H1 (cell line): ENCODE measurements at regions not wholly inside any gene's neighbourhood (a gene's known extent, or its start where the extent isn't known, plus 50 kb on each side); places are given as distances from the start of the nearest gene placed in this dataset.

Experiments
- CTCF ChIA-PET: fragments of 300-600 bp; sonication (Branson Sonifier 250); formaldehyde crosslinking; loops from one replicate; lab custom pipeline; 2021; ENCODE audit not compliant: partially characterized antibody; lab: Charles Lee
- POLR2A ChIA-PET: fragments of 300-600 bp; sonication (Branson Sonifier 250); formaldehyde crosslinking; loops from one replicate; lab custom pipeline; 2021; ENCODE audit warnings: inconsistent platforms; ENCODE audit not compliant: partially characterized antibody; lab: Charles Lee
- DNase-seq, 2 experiments: peaks; one replicate each; pipeline versions ENCODE4 v3.0.0 to v3.0.0-alpha.2; 2010 to 2022; ENCODE audit warnings: low spot score in 2 of 2, low read depth in 1 of 2, mixed read lengths in 1 of 2
- FAIRE-seq: peaks from 2 replicates; lab custom pipeline; 2011; peaks lifted over from hg19 to GRCh38; lab: Jason Lieb, UNC
- H2AFZ ChIP-seq: 2 replicates; pipeline ENCODE4 v1.8.1; 2012; ENCODE audit warnings: low read length, inconsistent platforms
- H2AK5ac ChIP-seq: 2 replicates; pipeline ENCODE4 v1.6.1; 2013; ENCODE audit warnings: low read depth, low read length
- H2BK120ac ChIP-seq: replicated peaks from 2 replicates; pipeline ENCODE3; 2013; ENCODE audit warnings: low read depth, low read length, inconsistent platforms
- H2BK12ac ChIP-seq: 2 replicates; pipeline ENCODE4 v1.6.1; 2013; ENCODE audit warnings: low read depth, low read length
- H2BK15ac ChIP-seq: 2 replicates; pipeline ENCODE4 v1.6.1; 2013; ENCODE audit warnings: low read length
- H2BK20ac ChIP-seq: 2 replicates; pipeline ENCODE4 v1.6.1; 2013; ENCODE audit warnings: low read length
- H2BK5ac ChIP-seq: 2 replicates; pipeline ENCODE4 v1.6.1; 2013; ENCODE audit warnings: low read depth, low read length
- H3K14ac ChIP-seq: 2 replicates; pipeline ENCODE4 v1.6.1; 2013; ENCODE audit warnings: inconsistent platforms; ENCODE audit not compliant: insufficient read length
- H3K18ac ChIP-seq: 2 replicates; pipeline ENCODE4 v1.6.1; 2013; ENCODE audit warnings: low read length; ENCODE audit errors: extremely low read depth
- H3K23ac ChIP-seq: 2 replicates; pipeline ENCODE4 v1.6.1; 2013; ENCODE audit warnings: inconsistent platforms; ENCODE audit not compliant: insufficient read length
- H3K23me2 ChIP-seq: 2 replicates; pipeline ENCODE4 v1.6.1; 2013; ENCODE audit warnings: low read depth, low read length
- H3K27ac ChIP-seq: 2 replicates; pipeline ENCODE4 v1.6.1; 2011; ENCODE audit warnings: low read depth, low read length, inconsistent platforms
- H3K27me3 ChIP-seq, 4 experiments: replicated peaks in 1 of 4; 1 replicate in 1 of 4; 2 replicates in 3 of 4; pipeline versions ENCODE4 v1.6.1 to v1.8.1; 2011 to 2013; ENCODE audit warnings: low read length in 3 of 4, mild to moderate bottlenecking in 3 of 4, inconsistent platforms in 2 of 4, mixed read lengths in 2 of 4, moderate library complexity in 1 of 4; ENCODE audit not compliant: control insufficient read depth in 3 of 4, insufficient read depth in 3 of 4; ENCODE audit errors: extremely low read depth in 1 of 4
- H3K36me3 ChIP-seq, 4 experiments: 2 replicates each; pipeline versions ENCODE4 v1.6.1 to v1.8.1; 2011 to 2013; ENCODE audit warnings: mild to moderate bottlenecking in 4 of 4, low read length in 3 of 4, moderate library complexity in 2 of 4, control low read depth in 1 of 4, inconsistent platforms in 1 of 4; ENCODE audit not compliant: insufficient read depth in 4 of 4, control insufficient read depth in 2 of 4
- H3K4ac ChIP-seq: replicated peaks from 2 replicates; pipeline ENCODE3; 2013; ENCODE audit warnings: low read length, low read depth, mixed read lengths, inconsistent platforms; ENCODE audit not compliant: insufficient read length
- H3K4me1 ChIP-seq, 4 experiments: replicated peaks in 1 of 4; 1 replicate in 1 of 4; 2 replicates in 3 of 4; pipeline versions ENCODE4 v1.6.1 to v1.8.1; 2011 to 2013; ENCODE audit warnings: low read length in 3 of 4, inconsistent platforms in 2 of 4, mixed read lengths in 1 of 4; ENCODE audit not compliant: insufficient read depth in 4 of 4, control insufficient read depth in 3 of 4
- H3K4me2 ChIP-seq, 2 experiments: 2 replicates each; pipeline versions ENCODE4 v1.6.1 to v1.8.1; 2011 to 2013; ENCODE audit warnings: low read depth in 2 of 2, low read length in 2 of 2, control low read depth in 1 of 2, inconsistent platforms in 1 of 2, mild to moderate bottlenecking in 1 of 2; ENCODE audit not compliant: insufficient read depth in 1 of 2
- H3K4me3 ChIP-seq, 4 experiments: fragments of 200-600, 300-600 bp in 1 of 4; sonication (generic), shearing (Covaris generic), sonication (Bioruptor Twin) in 1 of 4; 2 replicates each; pipeline versions ENCODE4 v1.5.1 to v1.8.1; 2011 to 2016; ENCODE audit warnings: low read length in 4 of 4, low read depth in 3 of 4, control low read depth in 2 of 4, inconsistent platforms in 2 of 4, mild to moderate bottlenecking in 2 of 4, mixed read lengths in 1 of 4, moderate library complexity in 1 of 4; ENCODE audit not compliant: insufficient read depth in 2 of 4; ENCODE audit errors: extremely low read depth in 1 of 4
- H3K56ac ChIP-seq: replicated peaks from 2 replicates; pipeline ENCODE3; 2013; ENCODE audit warnings: low read depth, mild to moderate bottlenecking, mixed read lengths, low read length, inconsistent platforms; ENCODE audit not compliant: insufficient read length
- H3K79me1 ChIP-seq: 2 replicates; pipeline ENCODE4 v1.6.1; 2013; ENCODE audit warnings: low read depth, low read length, control low read depth
- H3K79me2 ChIP-seq, 2 experiments: 2 replicates each; pipeline versions ENCODE4 v1.6.1 to v1.8.1; 2012 to 2013; ENCODE audit warnings: low read length in 2 of 2, mild to moderate bottlenecking in 2 of 2, inconsistent platforms in 1 of 2; ENCODE audit not compliant: insufficient read depth in 2 of 2, control insufficient read depth in 1 of 2
- H3K9ac ChIP-seq, 4 experiments: replicated peaks in 1 of 4; 1 replicate in 1 of 4; 2 replicates in 3 of 4; pipeline versions ENCODE4 v1.6.1 to v1.8.1; 2011 to 2013; ENCODE audit warnings: low read depth in 3 of 4, low read length in 3 of 4, control low read depth in 2 of 4, mild to moderate bottlenecking in 2 of 4, moderate library complexity in 2 of 4, inconsistent platforms in 1 of 4; ENCODE audit errors: extremely low read depth in 1 of 4
- H3K9me3 ChIP-seq, 2 experiments: 2 replicates each; pipeline versions ENCODE4 v1.6.1 to v1.8.1; 2012 to 2013; ENCODE audit warnings: mild to moderate bottlenecking in 2 of 2, moderate library complexity in 2 of 2, control low read depth in 1 of 2, inconsistent platforms in 1 of 2, low read depth in 1 of 2, low read length in 1 of 2, mixed read lengths in 1 of 2; ENCODE audit not compliant: insufficient read depth in 2 of 2
- H4K20me1 ChIP-seq, 2 experiments: replicated peaks in 1 of 2; 2 replicates each; pipeline versions ENCODE3 to v1.8.1; 2011 to 2013; ENCODE audit warnings: inconsistent platforms in 2 of 2, low read length in 2 of 2, mild to moderate bottlenecking in 1 of 2; ENCODE audit not compliant: insufficient read depth in 2 of 2, control insufficient read depth in 1 of 2
- H4K5ac ChIP-seq: 2 replicates; pipeline ENCODE4 v1.6.1; 2013; ENCODE audit warnings: low read length, low read depth, mixed read lengths, inconsistent platforms; ENCODE audit not compliant: insufficient read length
- H4K8ac ChIP-seq: 2 replicates; pipeline ENCODE4 v1.8.0; 2013; ENCODE audit warnings: mild to moderate bottlenecking, moderate library complexity, low read length, inconsistent platforms; ENCODE audit not compliant: insufficient read depth; ENCODE audit errors: extremely low read depth
- H4K91ac ChIP-seq: replicated peaks from 2 replicates; pipeline ENCODE3; 2013; ENCODE audit warnings: low read length, mixed read lengths, inconsistent platforms; ENCODE audit not compliant: insufficient read length
- HDAC2 ChIP-seq, 2 experiments: fragments of 300-600 bp in 1 of 2; sonication (generic) in 1 of 2; IDR thresholded peaks; 2 replicates each; pipeline ENCODE4 v1.6.1; 2011 to 2012; ENCODE audit warnings: low read depth in 2 of 2, low read length in 2 of 2, mild to moderate bottlenecking in 2 of 2, moderate library complexity in 2 of 2, borderline replicate concordance in 1 of 2, inconsistent platforms in 1 of 2
- RAD21 ChIP-seq, 2 experiments: IDR thresholded peaks in 1 of 2; conservative IDR thresholded peaks in 1 of 2; 2 replicates each; pipeline ENCODE4 v1.6.1; 2011; ENCODE audit warnings: low read depth in 2 of 2, low read length in 2 of 2, improper control_type of control experiment in 1 of 2, inconsistent platforms in 1 of 2, mild to moderate bottlenecking in 1 of 2, moderate library complexity in 1 of 2
- WGBS, 2 experiments: shearing (Covaris generic) in 1 of 2; methylation state at CpG; one replicate each; pipeline versions ENCODE4 v1.1.6 to v1.1.7; 2013 to 2015; ENCODE audit warnings: low lambda C conversion rate in 2 of 2, mixed read lengths in 2 of 2, inconsistent platforms in 1 of 2, low coverage in 1 of 2, missing lambda C conversion rate in 1 of 2; ENCODE audit not compliant: insufficient replicate concordance in 2 of 2, insufficient coverage in 1 of 2, insufficient read length in 1 of 2; ENCODE audit errors: extremely low coverage in 1 of 2, missing lambda C conversion rate in 1 of 2; 5-methylcytosine and 5-hydroxymethylcytosine counted together
- TF ChIP-seq, protein P1 (sequence below), 3 experiments: IDR thresholded peaks; 1 replicate in 2 of 3; 2 replicates in 1 of 3; pipeline versions ENCODE4 v1.5.1 to v1.6.1; 2011; ENCODE audit warnings: low read length in 3 of 3, mild to moderate bottlenecking in 3 of 3, inconsistent platforms in 2 of 3, low read depth in 1 of 3, moderate library complexity in 1 of 3; ENCODE audit not compliant: insufficient read depth in 1 of 3; ENCODE audit errors: control extremely low read depth in 1 of 3

- FAIRE-seq (peak; percentile 28), DNase-seq (peak in 1 of 2 experiments; percentile 50)
- H3K56ac ChIP-seq, result no peak overlapping the region
- no peak overlapping the region for H2BK20ac ChIP-seq
- H3K23me2 ChIP-seq, result no peaks in the 10 kb centered on the region
- no peak overlapping the region for H3K4me3 ChIP-seq
- no peaks in the 10 kb centered on the region for H4K20me1 ChIP-seq
- no peak overlapping the region for H2BK120ac ChIP-seq
- TF ChIP-seq RAD21 (IDR thresholded peaks at IDR 0.05 in 1 of 2, conservative IDR thresholded peaks at IDR 0.05 in 1 of 2; ENCODE audit: low read depth in 2 of 2, low read length in 2 of 2) (peak; percentile 39 to 51), HDAC2 (IDR thresholded peaks at IDR 0.05; ENCODE audit: borderline replicate concordance in 1 of 2, low read depth in 2 of 2, low read length in 2 of 2) (no peak)
- TF ChIP-seq, protein P1, sequence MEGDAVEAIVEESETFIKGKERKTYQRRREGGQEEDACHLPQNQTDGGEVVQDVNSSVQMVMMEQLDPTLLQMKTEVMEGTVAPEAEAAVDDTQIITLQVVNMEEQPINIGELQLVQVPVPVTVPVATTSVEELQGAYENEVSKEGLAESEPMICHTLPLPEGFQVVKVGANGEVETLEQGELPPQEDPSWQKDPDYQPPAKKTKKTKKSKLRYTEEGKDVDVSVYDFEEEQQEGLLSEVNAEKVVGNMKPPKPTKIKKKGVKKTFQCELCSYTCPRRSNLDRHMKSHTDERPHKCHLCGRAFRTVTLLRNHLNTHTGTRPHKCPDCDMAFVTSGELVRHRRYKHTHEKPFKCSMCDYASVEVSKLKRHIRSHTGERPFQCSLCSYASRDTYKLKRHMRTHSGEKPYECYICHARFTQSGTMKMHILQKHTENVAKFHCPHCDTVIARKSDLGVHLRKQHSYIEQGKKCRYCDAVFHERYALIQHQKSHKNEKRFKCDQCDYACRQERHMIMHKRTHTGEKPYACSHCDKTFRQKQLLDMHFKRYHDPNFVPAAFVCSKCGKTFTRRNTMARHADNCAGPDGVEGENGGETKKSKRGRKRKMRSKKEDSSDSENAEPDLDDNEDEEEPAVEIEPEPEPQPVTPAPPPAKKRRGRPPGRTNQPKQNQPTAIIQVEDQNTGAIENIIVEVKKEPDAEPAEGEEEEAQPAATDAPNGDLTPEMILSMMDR (IDR thresholded peaks at IDR 0.05; ENCODE audit: control extremely low read depth in 1 of 3, insufficient read depth in 1 of 3, low read depth in 1 of 3, low read length in 3 of 3), result peak; percentile 9 to 48 (median 45); a peak in 3 of 4 replicates
- no peak overlapping the region for H3K27ac ChIP-seq
- no peak overlapping the region for H2BK5ac ChIP-seq
- no peak overlapping the region for H2BK15ac ChIP-seq
- no peak overlapping the region for H3K9ac ChIP-seq
- no peak overlapping the region for H3K4ac ChIP-seq
- H2AFZ ChIP-seq, result no peak overlapping the region
- H3K9me3 ChIP-seq, result 0 out of 4 replicates have a peak, but pooled peaks cover 0 to 6% of the 10 kb centered on the region in 2 experiments
- no peak overlapping the region for H4K5ac ChIP-seq
- no peak overlapping the region for H4K8ac ChIP-seq
- ChIA-PET CTCF (interaction anchor here (0.5 to 1.6 kb wide), 10 partner anchors 10 to 272 kb away, joined by 3 read pairs; no protein-coding TSS in a partner anchor), POLR2A (no interaction called here)
- no peak overlapping the region for H3K14ac ChIP-seq
- H2AK5ac ChIP-seq, result no peak overlapping the region
- H3K18ac ChIP-seq, result no peak overlapping the region
- H3K79me2 ChIP-seq, result no peaks in the 10 kb centered on the region
- no peaks in the 10 kb centered on the region for H3K79me1 ChIP-seq
- H2BK12ac ChIP-seq, result no peak overlapping the region
- peaks cover 0 to 10% (median 2%) of the 10 kb centered on the region in 4 experiments; a peak in 3 of 7 replicates for H3K4me1 ChIP-seq
- H3K27me3 ChIP-seq, result no peaks in the 10 kb centered on the region
- H4K91ac ChIP-seq, result no peak overlapping the region
- WGBS, 2 experiments, result 71% methylated on average over 5 of the region's 5 CpGs; no CpG with 5 or more reads in 1 of the 2 experiments
- no peaks in the 10 kb centered on the region for H3K36me3 ChIP-seq
- H3K23ac ChIP-seq, result no peak overlapping the region
- H3K4me2 ChIP-seq, result no peak overlapping the region
Observed at GRCh38 chr21:35603494-35603893, 456.8 kb downstream of the SETD4 start.
